Endothelial cell (in vitro differentiated cells): ENCODE measurements at regions not wholly inside any gene's neighbourhood (a gene's known extent, or its start where the extent isn't known, plus 50 kb on each side); places are given as distances from the start of the nearest gene placed in this dataset.

ENCODE experiments used
- DNase-seq: peaks from one replicate; pipeline ENCODE4 v3.0.0; 2021; ENCODE audit warnings: low spot score
- H3K27ac Mint-ChIP-seq: one replicate; pipeline ENCODE4 v1.8.0; 2021; ENCODE audit warnings: mixed read lengths, inconsistent platforms; ENCODE audit not compliant: unreplicated experiment
- H3K27me3 Mint-ChIP-seq: one replicate; pipeline ENCODE4 v1.8.0; 2021; ENCODE audit warnings: mild to moderate bottlenecking, moderate library complexity, mixed read lengths, inconsistent platforms; ENCODE audit not compliant: unreplicated experiment
- H3K36me3 Mint-ChIP-seq: one replicate; pipeline ENCODE4 v1.8.0; 2021; ENCODE audit warnings: mild to moderate bottlenecking, low read depth, mixed read lengths, inconsistent platforms; ENCODE audit not compliant: unreplicated experiment
- H3K4me1 Mint-ChIP-seq: one replicate; pipeline ENCODE4 v1.8.0; 2021; ENCODE audit warnings: mild to moderate bottlenecking, mixed read lengths, inconsistent platforms; ENCODE audit not compliant: unreplicated experiment
- H3K4me3 Mint-ChIP-seq: one replicate; pipeline ENCODE4 v1.8.0; 2021; ENCODE audit warnings: mild to moderate bottlenecking, mixed read lengths, inconsistent platforms; ENCODE audit not compliant: unreplicated experiment
- H3K9me3 Mint-ChIP-seq: one replicate; pipeline ENCODE4 v1.8.0; 2021; ENCODE audit warnings: mixed read lengths, inconsistent platforms; ENCODE audit not compliant: unreplicated experiment
- CTCF ChIP-seq: fragments of 200-600 bp; sonication (generic); IDR thresholded peaks from one replicate; pipeline ENCODE4 v1.5.0; 2021; ENCODE audit warnings: antibody characterized with exemption; ENCODE audit not compliant: unreplicated experiment

DNA sequence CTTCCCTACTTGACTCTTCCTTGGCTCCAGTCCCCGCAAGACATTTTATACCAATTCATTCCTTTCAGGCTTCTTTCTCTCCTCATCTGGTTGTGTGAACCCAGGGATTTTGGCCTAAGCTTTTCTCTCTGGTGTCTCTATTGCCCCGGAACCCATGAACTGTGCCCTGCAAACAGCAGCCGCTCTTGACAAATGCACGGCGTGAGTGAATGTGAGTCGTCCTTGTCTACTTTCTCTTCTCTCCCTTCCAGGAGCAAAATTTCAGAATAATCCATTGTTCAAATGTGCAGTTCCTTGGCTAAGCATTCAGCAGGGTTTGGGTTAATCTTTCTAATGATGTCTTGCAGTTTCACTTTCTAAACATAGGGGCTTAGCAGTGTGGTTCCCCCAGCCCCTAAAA lies 250.4 kb upstream of the IRX4 start:
- no peak for TF ChIP-seq CTCF
- Mint-ChIP-seq H3K36me3 (no peaks in the 10 kb centered on the region), H3K4me3 (no peak overlapping the region), H3K27me3 (peaks cover 8% of the 10 kb centered on the region), H3K27ac (peak overlapping the region; percentile 14), H3K9me3 (peaks cover 3% of the 10 kb centered on the region), H3K4me1 (no peaks in the 10 kb centered on the region)
- no peak for DNase-seq

DNA sequence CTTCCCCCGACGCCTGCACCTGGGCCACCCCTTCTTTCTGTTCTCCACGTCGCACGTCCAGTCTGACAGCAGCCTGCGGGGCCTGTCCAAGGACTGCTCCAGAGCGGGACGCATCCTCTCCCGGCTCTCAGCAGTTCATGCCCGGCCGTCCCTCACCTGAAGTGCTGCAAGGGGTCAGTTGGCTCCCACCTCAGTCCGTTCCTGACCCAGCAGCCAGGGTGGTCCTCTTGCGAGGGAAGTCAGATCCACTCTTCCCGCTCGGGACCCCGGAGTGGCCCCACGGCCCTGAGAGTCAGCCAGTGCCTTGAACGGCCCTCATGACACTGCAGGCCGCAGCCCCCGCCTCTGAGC lies 249.7 kb upstream of the IRX4 start:
- H3K9me3 Mint-ChIP-seq = peaks cover 3% of the 10 kb centered on the region
- H3K27me3 Mint-ChIP-seq = peaks cover 8% of the 10 kb centered on the region
- no peaks in the 10 kb centered on the region for H3K4me1 Mint-ChIP-seq
- no peak overlapping the region for H3K4me3 Mint-ChIP-seq
- no peak for DNase-seq
- H3K27ac Mint-ChIP-seq = no peak overlapping the region
- TF ChIP-seq CTCF = no peak
- no peaks in the 10 kb centered on the region for H3K36me3 Mint-ChIP-seq

DNA sequence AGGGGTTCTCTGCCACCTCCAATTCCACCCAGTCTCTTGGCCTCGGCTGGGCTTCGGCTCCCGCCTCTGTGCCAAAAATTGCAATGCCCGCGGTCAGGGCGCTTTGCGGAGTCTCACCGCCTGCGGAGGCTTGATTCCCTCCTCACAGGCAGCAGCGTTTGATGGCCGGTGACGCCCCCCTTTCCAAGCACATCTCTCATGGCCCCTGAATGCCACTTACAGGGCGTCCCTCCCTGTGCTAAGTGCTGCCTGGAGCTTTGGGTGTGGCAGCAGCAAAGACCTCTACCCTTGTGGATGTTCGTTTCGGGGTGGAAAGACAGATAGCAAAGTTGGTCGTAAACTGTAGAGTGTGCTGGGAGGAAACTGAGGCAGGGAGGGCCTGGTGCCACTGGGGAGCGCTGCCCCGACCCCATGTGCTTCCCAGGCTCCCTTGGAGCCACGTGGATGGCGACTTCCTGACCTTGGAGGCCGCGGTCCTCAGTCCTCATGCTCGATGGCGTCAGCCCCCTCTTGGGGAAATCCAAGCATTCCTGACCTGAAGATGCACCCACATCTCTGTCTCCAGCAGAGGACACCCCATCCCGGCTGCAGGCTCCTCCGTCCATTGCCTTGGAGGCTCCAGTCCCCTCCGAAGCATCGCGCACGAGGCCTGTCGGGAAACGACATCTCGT lies 249.2 kb upstream of the IRX4 start:
- no peak for DNase-seq
- H3K4me3 Mint-ChIP-seq = no peak overlapping the region
- no peaks in the 10 kb centered on the region for H3K4me1 Mint-ChIP-seq
- H3K9me3 Mint-ChIP-seq = peaks cover 3% of the 10 kb centered on the region
- TF ChIP-seq CTCF = no peak
- H3K27me3 Mint-ChIP-seq = peaks cover 8% of the 10 kb centered on the region
- H3K27ac Mint-ChIP-seq = no peak overlapping the region
- no peaks in the 10 kb centered on the region for H3K36me3 Mint-ChIP-seq

DNA sequence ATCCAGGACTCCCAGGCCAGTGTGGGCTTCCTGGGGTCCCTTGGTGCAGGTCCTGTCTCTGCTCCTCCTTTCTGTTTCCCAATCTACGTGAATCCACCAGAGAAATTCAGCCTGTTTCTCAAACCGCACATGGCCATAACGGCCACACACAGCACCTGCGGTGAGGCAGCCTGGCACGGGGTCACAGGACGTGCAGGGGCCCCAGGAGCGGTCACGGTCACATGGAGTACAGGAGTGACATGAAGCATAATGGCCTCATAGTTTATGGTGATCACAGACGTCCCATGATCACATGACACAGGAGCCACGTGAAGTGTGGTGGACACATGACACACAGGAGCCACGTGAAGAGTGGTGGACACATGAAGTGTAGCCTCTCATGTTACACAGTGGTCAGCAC lies 248.5 kb upstream of the IRX4 start:
- peaks cover 6% of the 10 kb centered on the region for H3K27me3 Mint-ChIP-seq
- H3K9me3 Mint-ChIP-seq = peaks cover 3% of the 10 kb centered on the region
- H3K36me3 Mint-ChIP-seq = no peaks in the 10 kb centered on the region
- no peak overlapping the region for H3K27ac Mint-ChIP-seq
- DNase-seq = no peak
- TF ChIP-seq CTCF = no peak
- no peaks in the 10 kb centered on the region for H3K4me1 Mint-ChIP-seq
- no peak overlapping the region for H3K4me3 Mint-ChIP-seq

DNA sequence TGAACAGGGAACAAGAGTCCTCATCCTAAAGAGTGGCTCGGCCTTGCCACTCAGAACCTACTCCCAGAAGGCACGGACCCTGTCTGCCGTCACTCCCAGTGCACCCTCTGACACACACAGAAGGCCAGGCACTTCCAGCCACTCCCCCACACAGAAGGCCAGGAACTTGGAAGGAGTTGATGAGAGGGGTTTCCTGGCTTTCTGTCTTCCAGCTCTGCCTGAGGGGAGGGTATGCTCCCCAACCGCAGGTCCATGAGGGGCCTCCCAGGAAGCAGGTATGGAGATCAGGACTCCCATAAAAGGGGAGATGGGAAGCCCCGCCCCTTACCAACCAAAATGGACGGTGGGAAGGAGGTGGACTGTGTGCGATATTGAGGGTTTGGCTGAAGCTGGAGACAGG lies 247.6 kb upstream of the IRX4 start:
- Mint-ChIP-seq H3K36me3 (no peaks in the 10 kb centered on the region), H3K4me1 (no peaks in the 10 kb centered on the region), H3K27me3 (peaks cover 3% of the 10 kb centered on the region), H3K4me3 (no peak overlapping the region), H3K9me3 (no peaks in the 10 kb centered on the region), H3K27ac (no peak overlapping the region)
- DNase-seq = no peak
- TF ChIP-seq CTCF = no peak
